Panc1 (cell line): ENCODE measurements at regions not wholly inside any gene's neighbourhood (a gene's known extent, or its start where the extent isn't known, plus 50 kb on each side); places are given as distances from the start of the nearest gene placed in this dataset.

Experiments
- ATAC-seq: fragments of 200-7000 bp; cut with Tn5 transposase; 2 replicates; pipeline ENCODE4 v1.9.1; 2020; ENCODE audit warnings: mild to moderate bottlenecking, moderate library complexity
- BruUV-seq: library from RNA; stranded (reverse); fragments of 400-500 nt; replicated peaks from 2 replicates; lab custom pipeline; 2021; lab: Mats Ljungman, UMichigan
- CTCF ChIA-PET: fragments of 300-600 bp; sonication (Branson Sonifier 250); formaldehyde crosslinking; loops from one replicate; lab custom pipeline; 2022; ENCODE audit warnings: antibody characterized with exemption; lab: Charles Lee
- POLR2A ChIA-PET: fragments of 300-600 bp; sonication (Branson Sonifier 250); formaldehyde crosslinking; loops from one replicate; lab custom pipeline; 2022; ENCODE audit warnings: antibody characterized with exemption; lab: Charles Lee
- DNase-seq: peaks from one replicate; pipeline ENCODE4 v3.0.0-alpha.2; 2010; ENCODE audit warnings: low read depth, low spot score
- H3K27ac ChIP-seq: 2 replicates; pipeline ENCODE4 v1.5.1; 2011; ENCODE audit warnings: mild to moderate bottlenecking, low read length, inconsistent platforms
- H3K27me3 ChIP-seq: fragments of 200-500 bp; sonication (Bioruptor generic); 2 replicates; pipeline ENCODE4 v1.6.0; 2014; ENCODE audit warnings: low read length, inconsistent platforms; ENCODE audit not compliant: control insufficient read depth, insufficient read depth
- H3K36me3 ChIP-seq: fragments of 200-500 bp; sonication (Bioruptor generic); 2 replicates; pipeline ENCODE4 v1.5.1; 2014; ENCODE audit warnings: inconsistent platforms, mild to moderate bottlenecking, low read length, moderate library complexity; ENCODE audit not compliant: control insufficient read depth, insufficient read depth
- H3K4me1 ChIP-seq: 2 replicates; pipeline ENCODE4 v1.5.1; 2011; ENCODE audit warnings: inconsistent platforms, mild to moderate bottlenecking, low read length, moderate library complexity; ENCODE audit not compliant: control insufficient read depth, insufficient read depth
- H3K4me3 ChIP-seq, 2 experiments: 2 replicates each; pipeline ENCODE4 v1.5.1; 2011 to 2012; ENCODE audit warnings: low read depth in 2 of 2, low read length in 2 of 2, mild to moderate bottlenecking in 2 of 2, inconsistent platforms in 1 of 2, moderate library complexity in 1 of 2
- H3K9me3 ChIP-seq: fragments of 200-500 bp; sonication (Bioruptor generic); 2 replicates; pipeline ENCODE4 v1.5.1; 2014; ENCODE audit warnings: low read depth, mild to moderate bottlenecking, inconsistent platforms, low read length, moderate library complexity; ENCODE audit not compliant: control insufficient read depth, insufficient read depth
- POLR2AphosphoS5 ChIP-seq: IDR thresholded peaks from 2 replicates; pipeline ENCODE4 v1.6.1; 2012; ENCODE audit warnings: mild to moderate bottlenecking, low read depth, low read length, moderate library complexity
- SIN3A ChIP-seq: IDR thresholded peaks from 2 replicates; pipeline ENCODE4 v1.6.1; 2012; ENCODE audit warnings: low read depth, mild to moderate bottlenecking, low read length, moderate library complexity, borderline replicate concordance; ENCODE audit not compliant: insufficient read depth
- TCF7L2 ChIP-seq: IDR thresholded peaks from 2 replicates; pipeline ENCODE4 v1.6.1; 2011; ENCODE audit warnings: mild to moderate bottlenecking, low read depth, low read length, inconsistent platforms
- in situ Hi-C: cut with HindIII; loops from 2 replicates; pipeline ENCODE4 v1.10.0; 2016; ENCODE audit warnings: low sequenced_read_pairs, low pct_unique_long_range_greater_than_20kb
- intact Hi-C: fragments of 100-400 bp; cut with micrococcal nuclease; formaldehyde crosslinking; loops from one replicate; pipeline ENCODE4 v1.10.0; 2022; ENCODE audit not compliant: unreplicated experiment
- TF ChIP-seq, protein P1 (sequence below): fragments of 450-650 bp; IDR thresholded peaks from 2 replicates; pipeline ENCODE4 v1.5.1; 2017; ENCODE audit warnings: mild to moderate bottlenecking
- TF ChIP-seq, protein P2 (sequence below), 2 experiments: IDR thresholded peaks; 2 replicates each; pipeline ENCODE4 v1.6.1; 2011 to 2012; ENCODE audit warnings: low read depth in 2 of 2, control low read depth in 1 of 2, low read length in 1 of 2, mild to moderate bottlenecking in 1 of 2, moderate library complexity in 1 of 2; ENCODE audit not compliant: insufficient read depth in 1 of 2

DNA sequence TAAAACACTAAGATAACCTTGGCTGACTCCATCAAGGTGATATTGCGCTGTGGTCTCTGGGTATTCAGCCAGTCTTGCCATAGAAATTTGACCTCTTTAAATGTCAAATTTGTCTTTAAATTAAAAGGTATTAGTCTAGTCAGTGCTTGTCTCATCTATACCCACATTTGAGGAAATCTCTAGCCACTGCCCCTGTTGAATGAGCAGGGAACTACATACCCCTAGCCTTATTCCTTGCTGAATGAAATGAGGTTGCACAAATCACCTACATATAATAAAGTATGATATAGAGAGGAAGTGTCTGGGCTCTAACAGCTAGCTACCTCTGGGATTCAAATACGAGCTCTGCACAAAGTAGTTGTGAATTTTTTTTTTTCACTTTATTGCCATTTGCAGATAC, 256.8 kb downstream of the C12orf50 start:
- POLR2A ChIA-PET = no interaction called here
- H3K27ac ChIP-seq = no peak overlapping the region
- intact Hi-C loops (no loop called here), in situ Hi-C loops (no loop called here)
- no peaks in the 10 kb centered on the region for H3K4me1 ChIP-seq
- CTCF ChIA-PET = no interaction called here
- ATAC-seq (no peak), DNase-seq (no peak)
- no peaks in the 10 kb centered on the region for H3K36me3 ChIP-seq
- no peak for TF ChIP-seq POLR2AphosphoS5
- TF ChIP-seq SIN3A = no peak
- no peak for TF ChIP-seq TCF7L2
- TF ChIP-seq, protein P1, sequence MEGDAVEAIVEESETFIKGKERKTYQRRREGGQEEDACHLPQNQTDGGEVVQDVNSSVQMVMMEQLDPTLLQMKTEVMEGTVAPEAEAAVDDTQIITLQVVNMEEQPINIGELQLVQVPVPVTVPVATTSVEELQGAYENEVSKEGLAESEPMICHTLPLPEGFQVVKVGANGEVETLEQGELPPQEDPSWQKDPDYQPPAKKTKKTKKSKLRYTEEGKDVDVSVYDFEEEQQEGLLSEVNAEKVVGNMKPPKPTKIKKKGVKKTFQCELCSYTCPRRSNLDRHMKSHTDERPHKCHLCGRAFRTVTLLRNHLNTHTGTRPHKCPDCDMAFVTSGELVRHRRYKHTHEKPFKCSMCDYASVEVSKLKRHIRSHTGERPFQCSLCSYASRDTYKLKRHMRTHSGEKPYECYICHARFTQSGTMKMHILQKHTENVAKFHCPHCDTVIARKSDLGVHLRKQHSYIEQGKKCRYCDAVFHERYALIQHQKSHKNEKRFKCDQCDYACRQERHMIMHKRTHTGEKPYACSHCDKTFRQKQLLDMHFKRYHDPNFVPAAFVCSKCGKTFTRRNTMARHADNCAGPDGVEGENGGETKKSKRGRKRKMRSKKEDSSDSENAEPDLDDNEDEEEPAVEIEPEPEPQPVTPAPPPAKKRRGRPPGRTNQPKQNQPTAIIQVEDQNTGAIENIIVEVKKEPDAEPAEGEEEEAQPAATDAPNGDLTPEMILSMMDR = no peak
- TF ChIP-seq, protein P2, sequence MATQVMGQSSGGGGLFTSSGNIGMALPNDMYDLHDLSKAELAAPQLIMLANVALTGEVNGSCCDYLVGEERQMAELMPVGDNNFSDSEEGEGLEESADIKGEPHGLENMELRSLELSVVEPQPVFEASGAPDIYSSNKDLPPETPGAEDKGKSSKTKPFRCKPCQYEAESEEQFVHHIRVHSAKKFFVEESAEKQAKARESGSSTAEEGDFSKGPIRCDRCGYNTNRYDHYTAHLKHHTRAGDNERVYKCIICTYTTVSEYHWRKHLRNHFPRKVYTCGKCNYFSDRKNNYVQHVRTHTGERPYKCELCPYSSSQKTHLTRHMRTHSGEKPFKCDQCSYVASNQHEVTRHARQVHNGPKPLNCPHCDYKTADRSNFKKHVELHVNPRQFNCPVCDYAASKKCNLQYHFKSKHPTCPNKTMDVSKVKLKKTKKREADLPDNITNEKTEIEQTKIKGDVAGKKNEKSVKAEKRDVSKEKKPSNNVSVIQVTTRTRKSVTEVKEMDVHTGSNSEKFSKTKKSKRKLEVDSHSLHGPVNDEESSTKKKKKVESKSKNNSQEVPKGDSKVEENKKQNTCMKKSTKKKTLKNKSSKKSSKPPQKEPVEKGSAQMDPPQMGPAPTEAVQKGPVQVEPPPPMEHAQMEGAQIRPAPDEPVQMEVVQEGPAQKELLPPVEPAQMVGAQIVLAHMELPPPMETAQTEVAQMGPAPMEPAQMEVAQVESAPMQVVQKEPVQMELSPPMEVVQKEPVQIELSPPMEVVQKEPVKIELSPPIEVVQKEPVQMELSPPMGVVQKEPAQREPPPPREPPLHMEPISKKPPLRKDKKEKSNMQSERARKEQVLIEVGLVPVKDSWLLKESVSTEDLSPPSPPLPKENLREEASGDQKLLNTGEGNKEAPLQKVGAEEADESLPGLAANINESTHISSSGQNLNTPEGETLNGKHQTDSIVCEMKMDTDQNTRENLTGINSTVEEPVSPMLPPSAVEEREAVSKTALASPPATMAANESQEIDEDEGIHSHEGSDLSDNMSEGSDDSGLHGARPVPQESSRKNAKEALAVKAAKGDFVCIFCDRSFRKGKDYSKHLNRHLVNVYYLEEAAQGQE (IDR thresholded peaks at IDR 0.05; ENCODE audit: insufficient read depth in 1 of 2, low read depth in 2 of 2, low read length in 1 of 2) = no peak
- BruUV-seq = no TSS peak
- no peak overlapping the region for H3K4me3 ChIP-seq
- no peaks in the 10 kb centered on the region for H3K9me3 ChIP-seq
- H3K27me3 ChIP-seq = no peaks in the 10 kb centered on the region

DNA sequence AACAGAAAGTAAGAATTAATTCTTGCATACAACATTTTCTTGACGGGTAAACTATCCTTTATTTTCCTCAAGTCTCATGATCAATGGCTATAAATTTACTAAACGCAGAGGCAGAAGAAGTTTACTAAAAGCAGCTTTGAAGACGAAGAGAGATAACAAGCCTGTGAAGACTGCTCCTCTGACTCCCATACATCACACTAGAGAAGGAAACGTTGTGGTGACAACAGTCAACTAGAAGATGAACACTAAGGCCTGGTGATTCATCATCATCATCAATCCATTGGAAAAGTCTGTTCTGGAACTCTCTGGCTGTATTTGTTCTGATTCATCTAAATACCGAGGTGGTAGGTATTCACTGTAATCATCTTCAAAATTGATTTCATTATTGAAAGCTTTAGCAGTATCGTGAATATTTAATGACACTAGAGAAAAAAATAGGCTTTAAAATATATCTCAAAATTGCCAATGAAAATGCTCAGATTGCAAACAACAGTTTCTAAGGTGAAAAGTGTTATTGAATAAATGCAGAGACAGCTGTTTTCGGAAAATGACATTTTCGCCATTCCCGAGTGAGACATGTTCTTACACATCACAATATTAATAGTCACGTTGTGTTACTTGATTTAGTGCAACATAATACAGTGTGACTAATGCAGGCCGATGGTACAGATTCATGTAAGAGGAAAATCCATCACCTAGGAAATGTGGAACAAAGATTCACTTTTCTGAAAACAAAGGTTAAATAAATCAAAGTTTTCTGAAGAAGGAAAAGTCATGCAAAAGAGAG, 260.5 kb downstream of the C12orf50 start:
- ChIA-PET POLR2A (no interaction called here), CTCF (no interaction called here)
- H3K36me3 ChIP-seq = no peaks in the 10 kb centered on the region
- H3K9me3 ChIP-seq = no peaks in the 10 kb centered on the region
- H3K27ac ChIP-seq = no peak overlapping the region
- no peak for TF ChIP-seq POLR2AphosphoS5
- no peak for TF ChIP-seq SIN3A
- TF ChIP-seq, protein P1 = no peak
- TF ChIP-seq, protein P2 (IDR thresholded peaks at IDR 0.05; ENCODE audit: insufficient read depth in 1 of 2, low read depth in 2 of 2, low read length in 1 of 2) = no peak
- no peak for TF ChIP-seq TCF7L2
- no peak for DNase-seq
- H3K4me1 ChIP-seq = no peaks in the 10 kb centered on the region
- H3K27me3 ChIP-seq = no peaks in the 10 kb centered on the region
- BruUV-seq = no TSS peak
- ATAC-seq = no peak
- intact Hi-C loops = no loop called here
- no peak overlapping the region for H3K4me3 ChIP-seq
- in situ Hi-C loops = no loop called here
